ENCODE measurements at regions not wholly inside any gene's neighbourhood (a gene's known extent, or its start where the extent isn't known, plus 50 kb on each side); places are given as distances from the start of the nearest gene placed in this dataset.

- TF ChIP-seq CTCF (IDR thresholded peaks at IDR 0.05; ENCODE audit: insufficient read depth, low read length) (no peak), POLR2AphosphoS5 (IDR thresholded peaks at IDR 0.05; ENCODE audit: low read depth) (no peak), REST (IDR thresholded peaks at IDR 0.05; ENCODE audit: insufficient replicate concordance, low read depth) (no peak), GABPA (IDR thresholded peaks at IDR 0.05; ENCODE audit: low read depth) (no peak), SPI1 (IDR thresholded peaks at IDR 0.05; ENCODE audit: borderline replicate concordance, low read depth) (no peak)
Measured at GRCh38 chr12:76643438-76643837, 83.9 kb upstream of the OSBPL8 start.

All from HL-60 (cell line).